HG02870 (cell line): ENCODE measurements at regions not wholly inside any gene's neighbourhood (a gene's known extent, or its start where the extent isn't known, plus 50 kb on each side); places are given as distances from the start of the nearest gene placed in this dataset.
"Not testable (repeated sequence)": the region's sequence is repeated elsewhere in the genome, so short reads cannot be mapped to it uniquely, and the experiment has no call there.

Experiments
- ATAC-seq: cut with Tn5 transposase; IDR thresholded peaks from one replicate; pipeline ENCODE4 v1.9.1; 2021; ENCODE audit warnings: mild to moderate bottlenecking, moderate library complexity; ENCODE audit not compliant: unreplicated experiment

- no peak for ATAC-seq
Measured at GRCh38 chr18:23311351-23312121, 141.6 kb upstream of the RIOK3 start.

GRCh38 chr18:23313379-23313778 lies 139.7 kb upstream of the RIOK3 start:
- no peak for ATAC-seq

GRCh38 chr18:23314672-23315071 lies 138.4 kb upstream of the RIOK3 start:
- ATAC-seq, result no peak

DNA sequence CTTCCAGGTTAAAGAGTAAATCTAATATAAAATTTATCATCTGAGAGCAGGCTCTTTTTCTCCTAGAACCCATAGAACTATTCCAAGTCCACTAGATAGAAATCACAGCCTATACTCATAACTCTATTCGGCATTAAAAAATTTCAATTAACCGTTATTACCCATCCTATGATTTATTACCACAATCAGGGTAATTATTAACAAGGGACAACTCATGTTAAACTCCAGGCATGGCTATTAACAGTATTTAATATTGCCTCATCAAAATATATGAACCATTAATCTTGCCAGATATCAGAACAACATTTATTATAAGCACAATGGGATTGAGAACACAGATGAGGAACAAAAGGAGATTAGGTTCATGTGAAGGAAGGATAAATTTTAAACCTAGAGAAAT lies 136.8 kb upstream of the RIOK3 start:
- no peak for ATAC-seq

- ATAC-seq, result no peak
Measured at GRCh38 chr18:23316988-23317387, 136.1 kb upstream of the RIOK3 start.

DNA sequence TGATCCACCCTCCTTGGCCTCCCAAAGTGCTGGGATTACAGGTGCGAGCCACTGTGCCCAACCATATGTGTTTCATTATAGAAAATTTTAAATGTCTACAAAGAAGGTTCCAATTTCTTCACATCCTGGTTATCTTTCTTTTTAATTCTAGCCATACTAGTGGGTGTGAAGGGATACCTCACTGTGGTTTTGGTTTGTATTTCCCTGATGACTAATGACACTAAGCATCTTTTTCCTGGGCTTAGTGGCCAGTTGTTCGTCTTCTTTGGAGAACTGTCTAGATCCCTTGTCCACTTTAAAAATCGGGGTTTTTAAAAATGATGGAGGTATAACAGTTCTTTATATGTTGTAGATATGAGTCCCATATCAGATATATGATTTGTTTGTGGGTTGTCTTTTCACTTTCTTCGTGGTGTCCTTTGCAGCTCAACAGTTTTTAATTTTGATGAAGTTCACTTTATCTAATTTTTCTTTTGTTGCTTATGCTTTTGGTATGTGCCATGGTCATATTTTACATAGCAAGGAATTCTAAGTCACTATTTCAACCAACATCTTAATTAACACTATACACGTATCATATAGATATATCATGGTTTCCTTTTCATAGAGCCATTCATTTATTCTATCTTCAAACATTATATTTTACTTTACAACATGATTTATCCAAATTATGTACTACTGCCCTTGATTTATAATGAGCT lies 135.0 kb upstream of the RIOK3 start:
- ATAC-seq, result no peak

- ATAC-seq, result no peak
Measured at GRCh38 chr18:23320709-23321236, 132.3 kb upstream of the RIOK3 start.

- no peak for ATAC-seq
Measured at GRCh38 chr18:23321996-23322395, 131.1 kb upstream of the RIOK3 start.

DNA sequence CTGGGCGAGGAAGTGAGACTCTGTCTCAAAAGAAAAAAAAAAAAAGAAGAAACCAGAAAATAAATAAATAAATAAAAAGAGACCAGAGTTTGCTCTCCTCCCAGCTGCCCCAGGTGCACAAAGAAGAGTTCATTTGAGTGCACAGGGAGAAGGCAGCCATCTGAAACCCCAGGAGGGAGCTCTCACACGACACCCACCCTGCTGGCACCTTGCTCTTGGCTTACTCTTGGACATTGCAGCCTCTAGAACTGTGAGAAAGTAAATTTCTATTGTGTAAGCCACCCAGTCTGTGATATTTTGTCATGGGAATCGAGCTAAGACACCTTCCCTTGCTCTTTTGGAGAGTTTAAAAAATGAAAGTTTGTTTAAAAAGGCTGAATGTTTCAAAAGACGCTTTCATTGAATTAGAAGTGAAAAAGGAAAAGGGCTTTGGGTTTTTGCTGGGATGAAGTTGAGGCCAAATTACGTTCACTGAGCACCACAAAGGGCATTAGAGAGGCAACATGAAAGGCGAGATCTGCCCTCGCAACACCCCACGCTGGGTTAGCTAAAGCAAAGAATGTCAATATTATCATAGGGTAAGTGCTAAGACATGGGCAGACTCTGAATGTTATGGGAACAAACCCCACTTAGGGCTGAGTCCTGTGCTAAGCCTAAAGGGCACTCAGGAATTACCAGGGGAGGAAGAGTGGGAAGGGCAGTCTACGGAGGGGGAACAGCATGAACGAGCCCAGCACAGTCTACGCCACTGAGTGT lies 128.9 kb upstream of the RIOK3 start:
- ATAC-seq, result no peak

- ATAC-seq, result no peak
Measured at GRCh38 chr18:23324861-23325260, 128.2 kb upstream of the RIOK3 start.

DNA sequence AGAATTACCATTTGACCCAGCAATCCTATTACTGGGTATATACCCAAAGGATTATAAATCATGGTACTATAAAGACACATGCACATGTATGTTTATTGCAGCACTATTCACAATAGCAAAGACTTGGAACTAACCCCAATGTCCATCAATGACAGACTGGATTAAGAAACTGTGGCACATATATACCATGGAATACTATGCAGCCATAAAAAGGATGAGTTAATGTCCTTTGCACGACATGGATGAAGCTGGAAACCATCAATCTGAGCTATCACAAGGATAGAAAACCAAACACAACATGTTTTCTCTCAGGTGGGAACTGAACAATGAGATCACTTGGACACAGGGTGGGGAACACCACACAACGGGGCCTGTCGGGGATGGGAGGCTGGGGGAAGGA lies 123.4 kb upstream of the RIOK3 start:
- ATAC-seq, result not testable (repeated sequence)

DNA sequence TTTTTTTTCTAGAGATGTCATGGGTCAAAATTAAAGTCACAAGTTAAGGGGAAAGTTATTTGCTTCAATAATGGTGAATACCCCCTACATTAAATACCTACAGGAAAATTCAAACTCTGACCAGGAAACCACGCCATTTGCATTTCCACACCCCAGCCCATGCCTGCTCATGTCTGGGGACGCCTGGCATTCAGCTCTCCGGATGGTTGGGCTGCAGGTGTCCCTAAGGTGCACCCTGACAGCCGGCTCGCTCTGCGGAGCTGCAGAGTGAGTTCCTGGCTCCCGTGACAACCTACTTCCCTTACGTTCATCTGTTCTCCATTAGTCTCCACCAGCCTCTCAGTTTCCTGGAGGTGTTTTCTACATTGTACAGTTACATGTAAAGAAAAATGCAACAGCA lies 122.7 kb upstream of the RIOK3 start:
- peak; percentile 69 for ATAC-seq

DNA sequence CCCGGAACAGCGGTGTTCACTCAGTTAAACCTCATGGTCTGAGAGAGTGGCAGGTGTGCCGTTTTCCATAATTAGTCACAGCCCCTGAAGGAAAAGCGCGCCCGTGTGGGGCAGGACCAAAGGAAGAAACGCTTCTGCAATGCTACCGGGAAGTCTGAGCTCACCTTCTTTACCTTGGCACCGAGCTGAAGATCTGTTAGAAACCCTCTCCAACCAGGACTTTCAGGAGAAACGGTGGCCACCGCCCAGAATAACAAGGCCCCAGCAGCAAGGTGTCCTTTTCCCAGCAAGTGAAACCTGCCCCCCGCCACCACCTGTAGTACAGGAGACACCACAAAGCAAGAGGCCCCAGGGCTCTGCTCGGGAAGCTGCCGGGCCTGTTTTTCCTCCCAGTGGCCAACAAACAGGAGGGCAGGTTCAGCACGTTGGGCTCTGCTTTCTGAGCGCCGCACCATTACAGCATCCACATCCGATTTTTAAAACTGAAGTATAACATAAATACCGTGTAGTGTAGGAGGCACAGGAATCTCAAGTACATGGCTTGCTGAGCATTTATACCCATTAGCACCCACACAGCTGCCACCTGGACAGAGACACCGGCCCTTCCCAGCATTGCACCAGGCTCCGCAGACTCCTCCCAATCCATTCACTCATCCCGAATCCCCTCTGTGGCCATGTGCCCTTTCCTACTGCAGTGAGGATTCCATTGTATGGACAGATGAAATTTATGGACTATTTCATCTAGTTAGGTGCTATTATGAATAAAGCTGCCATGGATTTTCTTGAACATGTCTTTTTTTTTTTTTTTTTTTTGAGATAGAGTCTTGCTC lies 121.8 kb upstream of the RIOK3 start:
- ATAC-seq, result no peak

DNA sequence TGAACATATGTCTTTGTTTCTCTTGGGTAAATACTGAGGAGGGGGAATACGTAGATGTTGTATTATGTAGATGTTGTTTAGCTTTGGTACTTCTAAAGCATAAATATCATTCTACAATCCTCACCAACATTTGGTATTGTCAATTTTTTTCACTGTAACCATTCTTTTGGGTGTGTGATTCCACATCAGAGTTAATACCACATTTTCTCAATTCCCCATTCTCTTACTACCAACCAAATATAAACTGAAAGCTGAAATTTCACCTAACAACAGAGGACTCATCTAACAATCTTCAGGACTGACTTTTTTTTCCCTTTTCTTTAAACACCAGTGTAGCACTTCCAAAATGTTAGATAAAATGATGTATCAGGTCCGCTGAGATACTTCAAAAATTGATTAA lies 120.7 kb upstream of the RIOK3 start:
- no peak for ATAC-seq

GRCh38 chr18:23333827-23334226 lies 119.3 kb upstream of the RIOK3 start:
- ATAC-seq, result no peak

DNA sequence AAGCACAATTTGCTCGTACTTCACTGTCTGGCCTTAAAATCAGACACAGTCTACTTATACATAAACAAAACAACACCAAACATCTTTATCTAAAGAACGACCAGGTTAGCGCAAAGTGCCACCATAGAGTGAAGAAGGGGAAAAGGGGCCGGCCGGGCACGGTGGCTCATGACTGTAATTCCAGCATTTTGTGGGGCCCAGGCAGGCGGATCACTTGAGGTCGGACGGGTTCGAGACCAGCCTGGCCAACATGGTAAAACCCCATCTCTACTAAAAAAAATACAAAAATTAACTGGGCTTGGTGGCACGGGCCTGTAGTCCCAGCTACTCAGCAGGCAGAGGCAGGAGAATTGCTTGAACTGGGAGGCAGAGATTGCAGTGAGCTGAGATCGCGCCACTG lies 118.5 kb upstream of the RIOK3 start:
- ATAC-seq, result no peak

GRCh38 chr18:23336101-23336500 lies 117.0 kb upstream of the RIOK3 start:
- ATAC-seq, result no peak

GRCh38 chr18:23337599-23338444 lies 115.3 kb upstream of the RIOK3 start:
- no peak for ATAC-seq

DNA sequence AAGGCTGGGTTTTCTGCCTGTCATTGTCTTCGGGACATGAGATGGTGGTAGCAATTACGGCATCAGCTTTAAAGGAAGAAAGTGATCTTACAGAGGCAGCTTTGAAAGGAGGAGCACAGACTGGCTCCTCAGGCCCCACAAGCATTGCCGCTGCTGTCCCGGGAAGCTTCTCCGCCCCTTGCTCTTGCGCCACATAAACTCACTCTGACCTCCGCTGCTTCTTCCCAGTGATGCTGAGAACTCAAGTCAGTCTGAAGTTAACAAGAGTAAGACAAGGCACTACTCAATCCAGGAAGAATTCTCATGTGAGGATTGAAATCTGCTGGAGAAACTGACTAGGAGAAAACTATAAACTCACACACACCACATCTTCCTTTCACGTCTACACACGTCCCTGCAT lies 112.4 kb upstream of the RIOK3 start:
- no peak for ATAC-seq

DNA sequence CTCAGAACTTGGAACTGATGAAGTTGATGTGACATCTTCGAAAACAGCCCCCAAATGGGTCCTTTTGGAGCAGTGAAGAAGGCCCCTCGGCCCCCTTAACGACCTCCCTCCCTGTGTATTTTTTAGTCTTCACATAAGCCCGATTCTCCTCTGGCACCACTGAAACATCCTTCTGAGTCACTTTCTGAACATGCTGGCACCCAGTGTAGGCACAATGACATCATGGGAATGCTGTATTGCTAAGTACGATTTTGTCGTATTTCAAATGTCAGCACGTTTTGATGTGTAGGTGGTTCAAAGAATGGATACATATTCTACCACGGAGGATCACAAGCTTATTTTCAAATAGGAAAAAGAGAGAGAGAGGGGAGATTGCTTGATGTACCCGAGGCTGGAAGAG lies 111.7 kb upstream of the RIOK3 start:
- no peak for ATAC-seq
